PC-9 (cell line): ENCODE measurements at regions not wholly inside any gene's neighbourhood (a gene's known extent, or its start where the extent isn't known, plus 50 kb on each side); places are given as distances from the start of the nearest gene placed in this dataset.

Experiments used
- BruUV-seq: library from RNA; stranded (reverse); fragments of 400-500 nt; replicated peaks from 2 replicates; lab custom pipeline; 2021; lab: Mats Ljungman, UMichigan
- CTCF ChIA-PET: fragments of 300-600 bp; sonication (Branson Sonifier 250); formaldehyde crosslinking; loops from one replicate; lab custom pipeline; 2022; ENCODE audit warnings: antibody characterized with exemption; lab: Charles Lee
- POLR2A ChIA-PET: fragments of 300-600 bp; sonication (Branson Sonifier 250); formaldehyde crosslinking; loops from one replicate; lab custom pipeline; 2022; ENCODE audit warnings: antibody characterized with exemption; ENCODE audit not compliant: unreplicated experiment; lab: Charles Lee
- DNase-seq, 2 experiments: peaks; one replicate each; pipeline versions ENCODE4 v3.0.0 to v3.0.0-alpha.2; 2015 to 2022; ENCODE audit warnings: mixed read lengths in 1 of 2
- H2AFZ ChIP-seq: fragments of 200-600 bp; sonication (generic); 2 replicates; pipeline ENCODE4 v1.8.1; 2017; ENCODE audit warnings: antibody characterized with exemption
- H3F3A ChIP-seq: fragments of 200-600 bp; sonication (generic); 2 replicates; pipeline ENCODE4 v1.8.1; 2017; ENCODE audit warnings: antibody characterized with exemption, mild to moderate bottlenecking, low read depth; ENCODE audit not compliant: insufficient read depth
- H3K27ac ChIP-seq: fragments of 200-600 bp; sonication (generic); 2 replicates; pipeline ENCODE4 v1.6.1; 2016; ENCODE audit warnings: mixed run types
- H3K27me3 ChIP-seq: fragments of 200-600 bp; sonication (generic); 2 replicates; pipeline ENCODE4 v1.6.1; 2016; ENCODE audit warnings: low read depth, mixed run types; ENCODE audit not compliant: insufficient read depth
- H3K36me3 ChIP-seq: fragments of 200-600 bp; sonication (generic); 2 replicates; pipeline ENCODE4 v1.6.1; 2016; ENCODE audit warnings: low read depth, mixed run types
- H3K4me1 ChIP-seq: fragments of 200-600 bp; sonication (generic); replicated peaks from 2 replicates; pipeline ENCODE4 v1.6.1; 2016; ENCODE audit warnings: mixed run types; ENCODE audit not compliant: insufficient read depth
- H3K4me2 ChIP-seq: fragments of 200-600 bp; sonication (generic); 2 replicates; pipeline ENCODE4 v1.6.1; 2017; ENCODE audit warnings: mixed run types
- H3K4me3 ChIP-seq: fragments of 200-600 bp; sonication (generic); 2 replicates; pipeline ENCODE4 v1.6.1; 2016; ENCODE audit warnings: mixed run types
- H3K79me2 ChIP-seq: fragments of 200-600 bp; sonication (generic); 2 replicates; pipeline ENCODE4 v1.6.1; 2017; ENCODE audit warnings: low read depth, mixed run types
- H3K9me2 ChIP-seq: fragments of 200-600 bp; sonication (generic); 2 replicates; pipeline ENCODE4 v1.8.1; 2017; ENCODE audit warnings: mild to moderate bottlenecking; ENCODE audit not compliant: insufficient read depth
- H3K9me3 ChIP-seq: fragments of 200-600 bp; sonication (generic); 2 replicates; pipeline ENCODE4 v1.8.1; 2016; ENCODE audit warnings: low read depth; ENCODE audit not compliant: insufficient read depth
- H4K20me1 ChIP-seq: fragments of 200-600 bp; sonication (generic); 2 replicates; pipeline ENCODE4 v1.8.1; 2017; ENCODE audit not compliant: insufficient read depth
- EZH2 ChIP-seq: fragments of 200-600 bp; sonication (generic); IDR thresholded peaks from 2 replicates; pipeline ENCODE4 v1.8.0; 2017; ENCODE audit warnings: antibody characterized with exemption, low read depth
- intact Hi-C: fragments of 100-400 bp; cut with micrococcal nuclease; formaldehyde crosslinking; loops from one replicate; pipeline ENCODE4 v1.10.0; 2022; ENCODE audit not compliant: unreplicated experiment
- TF ChIP-seq, protein P1 (sequence below): fragments of 200-600 bp; sonication (generic); conservative IDR thresholded peaks from 2 replicates; pipeline ENCODE4 v1.6.1; 2017; ENCODE audit warnings: mixed run types, antibody characterized with exemption, mild to moderate bottlenecking, moderate library complexity

DNA sequence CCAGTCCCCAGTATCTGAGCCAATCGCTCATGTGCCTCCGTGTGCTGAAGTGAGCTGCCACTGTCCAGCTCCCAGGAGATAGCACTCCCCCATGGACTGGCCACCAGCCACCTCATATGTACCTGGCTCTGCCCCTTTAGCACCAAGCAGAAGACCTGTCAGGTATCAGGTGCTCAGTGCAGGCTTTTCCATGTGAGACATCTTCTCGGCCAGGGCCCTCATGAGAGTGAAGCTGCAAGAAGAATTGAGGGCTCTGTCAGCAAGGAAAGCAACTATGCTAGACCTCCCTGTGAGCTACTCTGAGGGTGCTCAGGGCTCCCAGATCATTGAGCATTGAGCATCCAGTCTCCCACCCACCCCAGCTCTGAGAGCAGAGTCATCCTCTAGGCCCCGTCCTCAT lies 264.2 kb upstream of the ADAMTS16 start:
- no peaks in the 10 kb centered on the region for H4K20me1 ChIP-seq
- H3K4me2 ChIP-seq = no peak overlapping the region
- no peaks in the 10 kb centered on the region for H3K9me2 ChIP-seq
- intact Hi-C loops = no loop called here
- H2AFZ ChIP-seq = 0 out of 2 replicates have a peak overlapping the region, but pooled peaks have one; percentile 12
- DNase-seq = peak in 1 of 2 experiments; percentile 9
- TF ChIP-seq EZH2 = no peak
- TF ChIP-seq, protein P1, sequence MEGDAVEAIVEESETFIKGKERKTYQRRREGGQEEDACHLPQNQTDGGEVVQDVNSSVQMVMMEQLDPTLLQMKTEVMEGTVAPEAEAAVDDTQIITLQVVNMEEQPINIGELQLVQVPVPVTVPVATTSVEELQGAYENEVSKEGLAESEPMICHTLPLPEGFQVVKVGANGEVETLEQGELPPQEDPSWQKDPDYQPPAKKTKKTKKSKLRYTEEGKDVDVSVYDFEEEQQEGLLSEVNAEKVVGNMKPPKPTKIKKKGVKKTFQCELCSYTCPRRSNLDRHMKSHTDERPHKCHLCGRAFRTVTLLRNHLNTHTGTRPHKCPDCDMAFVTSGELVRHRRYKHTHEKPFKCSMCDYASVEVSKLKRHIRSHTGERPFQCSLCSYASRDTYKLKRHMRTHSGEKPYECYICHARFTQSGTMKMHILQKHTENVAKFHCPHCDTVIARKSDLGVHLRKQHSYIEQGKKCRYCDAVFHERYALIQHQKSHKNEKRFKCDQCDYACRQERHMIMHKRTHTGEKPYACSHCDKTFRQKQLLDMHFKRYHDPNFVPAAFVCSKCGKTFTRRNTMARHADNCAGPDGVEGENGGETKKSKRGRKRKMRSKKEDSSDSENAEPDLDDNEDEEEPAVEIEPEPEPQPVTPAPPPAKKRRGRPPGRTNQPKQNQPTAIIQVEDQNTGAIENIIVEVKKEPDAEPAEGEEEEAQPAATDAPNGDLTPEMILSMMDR = no peak
- ChIA-PET CTCF (interaction anchor here (0.7 kb wide), 2 partner anchors 8 to 413 kb away, joined by 7 to 8 read pairs; no protein-coding TSS in a partner anchor), POLR2A (no interaction called here)
- no TSS peak for BruUV-seq
- H3K27me3 ChIP-seq = peaks cover 95% of the 10 kb centered on the region
- H3K9me3 ChIP-seq = no peaks in the 10 kb centered on the region
- no peaks in the 10 kb centered on the region for H3F3A ChIP-seq
- no peak overlapping the region for H3K27ac ChIP-seq
- no peak overlapping the region for H3K4me3 ChIP-seq
- H3K36me3 ChIP-seq = no peaks in the 10 kb centered on the region
- H3K4me1 ChIP-seq = no peaks in the 10 kb centered on the region
- no peaks in the 10 kb centered on the region for H3K79me2 ChIP-seq

DNA sequence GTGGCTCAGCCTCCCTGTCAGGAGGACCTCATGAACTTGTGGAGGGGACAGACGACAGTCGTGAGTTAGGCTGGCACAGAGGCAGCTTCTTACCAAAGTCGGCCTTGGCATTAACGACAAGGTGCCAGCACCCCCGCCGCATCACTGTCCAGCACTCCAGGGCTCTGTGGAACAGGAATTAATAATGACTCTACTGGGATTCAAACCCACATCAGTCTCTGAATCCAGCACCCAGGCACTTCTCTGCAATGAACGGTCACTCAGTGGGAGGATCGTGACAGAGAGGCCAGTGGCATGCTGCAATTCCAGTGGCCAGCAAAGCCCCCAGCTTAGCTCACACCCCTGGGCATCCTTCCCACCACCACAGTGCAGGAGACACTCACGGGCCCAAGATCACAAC lies 263.3 kb upstream of the ADAMTS16 start:
- no TSS peak for BruUV-seq
- CTCF ChIA-PET = no interaction called here
- H3K4me1 ChIP-seq = no peaks in the 10 kb centered on the region
- peaks cover 95% of the 10 kb centered on the region for H3K27me3 ChIP-seq
- H3K27ac ChIP-seq = no peak overlapping the region
- no peaks in the 10 kb centered on the region for H3K9me3 ChIP-seq
- 0 out of 2 replicates have a peak overlapping the region, but pooled peaks have one; percentile 12 for H2AFZ ChIP-seq
- H3K9me2 ChIP-seq = no peaks in the 10 kb centered on the region
- no peaks in the 10 kb centered on the region for H4K20me1 ChIP-seq
- intact Hi-C loops = no loop called here
- H3K4me3 ChIP-seq = no peak overlapping the region
- no peak overlapping the region for H3K4me2 ChIP-seq
- no peaks in the 10 kb centered on the region for H3K79me2 ChIP-seq
- no peaks in the 10 kb centered on the region for H3F3A ChIP-seq
- POLR2A ChIA-PET = no interaction called here
- no peaks in the 10 kb centered on the region for H3K36me3 ChIP-seq
- DNase-seq = peak in 1 of 2 experiments; percentile 22
- TF ChIP-seq, protein P1 = no peak
- TF ChIP-seq EZH2 = no peak

DNA sequence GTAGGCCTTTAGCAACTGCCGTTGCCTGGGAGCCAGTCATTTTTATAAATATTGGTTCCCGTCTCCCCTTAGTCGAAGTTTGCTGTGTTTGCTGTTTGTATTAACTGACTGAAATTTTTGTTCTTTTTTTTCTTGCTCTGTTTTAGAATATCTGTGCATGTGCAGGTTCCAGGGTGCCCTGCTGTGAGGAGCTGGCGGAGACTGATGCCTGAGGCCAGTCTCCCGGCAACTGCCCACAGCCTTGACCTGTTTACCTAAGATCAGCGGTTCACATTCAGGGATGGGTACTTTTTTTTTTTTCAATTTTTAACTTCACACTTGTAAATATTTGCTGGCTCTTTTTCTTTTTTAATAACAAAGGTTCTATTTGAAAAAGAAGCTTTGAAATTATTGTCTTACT lies 262.6 kb upstream of the ADAMTS16 start:
- H3K9me2 ChIP-seq = no peaks in the 10 kb centered on the region
- H3K27me3 ChIP-seq = peaks cover 95% of the 10 kb centered on the region
- POLR2A ChIA-PET = no interaction called here

More for the DNA sequence above, 262.6 kb upstream of the ADAMTS16 start:
- Histone ChIP-seq H4K20me1 (no peaks in the 10 kb centered on the region), H2AFZ (no peak overlapping the region), H3K27ac (no peak overlapping the region), H3K36me3 (no peaks in the 10 kb centered on the region), H3K4me1 (no peaks in the 10 kb centered on the region), H3F3A (no peaks in the 10 kb centered on the region), H3K9me3 (no peaks in the 10 kb centered on the region), H3K79me2 (no peaks in the 10 kb centered on the region), H3K4me3 (no peak overlapping the region), H3K4me2 (no peak overlapping the region)
- TF ChIP-seq, protein P1 = no peak
- CTCF ChIA-PET = interaction anchor here (0.6 kb wide), 1 partner anchor 695 kb away, joined by 6 read pairs; no protein-coding TSS in a partner anchor
- intact Hi-C loops = no loop called here
- BruUV-seq = no TSS peak
- no peak for DNase-seq
